ENCODE measurements at regions not wholly inside any gene's neighbourhood (a gene's known extent, or its start where the extent isn't known, plus 50 kb on each side); places are given as distances from the start of the nearest gene placed in this dataset.

DNA sequence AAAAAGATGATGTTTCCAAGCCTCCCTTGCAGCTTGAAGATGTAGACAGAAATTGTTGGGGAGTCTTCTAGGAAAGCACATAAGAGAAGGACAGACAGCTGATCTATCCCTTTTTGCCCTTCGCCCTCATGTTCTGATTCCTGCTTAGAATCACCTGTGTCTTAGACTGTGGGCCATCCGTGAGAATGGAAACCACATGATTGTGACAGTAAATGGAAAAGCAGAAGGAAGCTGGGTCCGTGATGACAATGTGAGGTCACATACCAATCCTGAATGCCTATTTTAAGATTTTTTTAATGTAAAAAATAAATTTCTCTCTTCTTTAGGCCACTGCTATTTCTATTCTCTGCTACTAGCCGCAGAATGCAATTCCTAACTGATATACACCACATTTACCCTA, 67.7 kb upstream of the C1orf87 start:
- DNase-seq: no peak

- DNase-seq: no peak
These were observed 63.8 kb upstream of the C1orf87 start for GRCh38 chr1:60137406-60137805.

- no peak for DNase-seq
These were observed 62.8 kb upstream of the C1orf87 start for GRCh38 chr1:60136395-60136794.

DNA sequence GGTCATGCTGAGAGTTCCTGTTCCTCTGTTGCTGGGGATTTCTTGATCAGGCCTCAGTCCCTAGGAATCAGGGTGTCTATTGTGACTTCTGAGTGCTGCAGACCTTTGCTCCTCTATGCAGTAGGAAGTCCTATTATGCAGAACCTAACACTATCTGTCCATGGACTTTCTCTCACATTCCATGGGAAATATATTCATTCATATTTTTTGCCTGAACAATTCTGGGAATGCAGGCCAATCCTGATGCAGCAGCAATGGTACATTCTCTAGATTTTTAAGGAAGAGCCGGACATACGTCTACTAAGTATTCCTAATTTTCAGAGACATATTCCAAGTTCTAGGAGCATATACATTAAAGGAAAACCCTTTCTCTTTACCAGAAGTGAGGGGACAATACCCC, 61.1 kb upstream of the C1orf87 start:
- DNase-seq: no peak

DNA sequence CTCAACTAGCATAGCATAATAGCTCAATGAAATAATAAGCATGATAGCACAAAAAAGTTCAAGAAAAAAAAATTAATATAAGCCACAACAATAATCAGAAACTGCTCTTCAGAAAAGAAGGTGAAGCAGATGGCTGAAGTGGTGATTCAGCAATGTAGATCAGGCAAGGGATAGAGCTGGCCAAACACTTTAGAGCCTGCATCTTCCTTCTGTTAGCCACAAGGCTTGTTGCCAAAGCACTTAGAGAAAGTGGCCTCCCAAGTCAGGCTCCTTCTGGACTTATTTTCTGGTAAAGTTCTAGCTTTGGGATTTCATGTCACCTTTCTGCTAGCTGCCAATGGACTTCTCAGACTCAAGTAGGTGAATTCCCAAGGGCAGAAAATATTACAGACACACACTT, 60.3 kb upstream of the C1orf87 start:
- no peak for DNase-seq

- DNase-seq: no peak
These were observed 59.6 kb upstream of the C1orf87 start for GRCh38 chr1:60133000-60133673.

- no peak for DNase-seq
These were observed 58.5 kb upstream of the C1orf87 start for GRCh38 chr1:60132108-60132507.

GRCh38 chr1:60130703-60131102, 57.1 kb upstream of the C1orf87 start:
- no peak for DNase-seq

DNA sequence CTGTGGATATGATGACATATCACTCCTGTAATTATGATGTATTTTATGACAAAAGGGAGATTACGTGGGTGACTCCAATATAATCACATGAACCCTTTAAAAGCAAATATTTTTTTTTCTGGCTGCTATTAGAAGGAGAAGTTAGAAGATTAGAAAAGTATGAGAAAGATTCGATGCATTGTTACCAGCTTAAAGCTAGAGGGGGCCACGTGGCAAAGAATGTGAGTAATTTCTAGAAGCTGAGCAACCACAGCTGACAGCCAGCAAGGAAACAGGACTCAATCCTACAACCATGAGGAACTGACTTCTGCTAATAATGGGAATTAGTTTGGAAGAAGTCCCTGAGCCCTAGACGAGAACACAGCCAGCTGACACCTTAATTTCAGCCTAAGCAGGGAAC, 56.3 kb upstream of the C1orf87 start:
- DNase-seq: no peak

DNA sequence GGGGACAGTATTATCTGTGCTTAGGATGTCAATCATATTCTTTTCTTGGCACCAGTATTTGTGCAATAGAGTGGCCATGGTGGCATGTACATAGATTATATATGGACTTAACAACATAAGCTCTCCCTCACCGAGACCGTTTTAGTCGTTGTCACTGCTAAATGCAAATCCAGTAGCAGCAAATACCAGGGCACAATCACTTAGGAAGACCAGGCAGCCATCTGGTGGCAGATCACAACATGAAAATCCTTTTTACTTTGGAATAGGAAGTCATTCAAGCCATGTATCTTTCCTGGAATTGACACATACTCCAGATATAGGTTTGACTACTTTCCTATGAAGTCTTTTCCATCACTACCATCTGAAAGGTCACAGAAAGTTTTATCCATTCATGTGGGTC, 53.2 kb upstream of the C1orf87 start:
- no peak for DNase-seq
